ENCODE measurements at regions not wholly inside any gene's neighbourhood (a gene's known extent, or its start where the extent isn't known, plus 50 kb on each side); places are given as distances from the start of the nearest gene placed in this dataset.

DNA sequence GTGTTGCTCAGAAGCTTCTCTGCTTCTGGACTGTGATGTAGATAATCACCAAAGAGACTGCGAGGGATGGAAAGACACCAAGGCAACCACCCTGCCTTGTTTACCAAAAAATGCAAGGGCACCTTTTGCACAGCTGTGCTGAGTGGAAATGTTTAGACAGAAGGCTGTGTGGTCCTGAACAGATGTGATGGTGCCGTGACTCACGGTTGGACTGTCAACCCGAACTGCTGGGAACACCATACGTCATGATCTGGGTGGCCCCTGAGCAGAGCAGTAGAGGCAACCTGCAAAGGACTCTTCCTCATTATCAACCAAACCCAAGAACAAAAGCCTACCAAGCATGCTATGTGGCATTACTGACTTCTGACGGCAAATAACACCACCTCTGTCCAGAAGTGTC, 61.3 kb upstream of the LPP start:
- TF ChIP-seq, protein P1, sequence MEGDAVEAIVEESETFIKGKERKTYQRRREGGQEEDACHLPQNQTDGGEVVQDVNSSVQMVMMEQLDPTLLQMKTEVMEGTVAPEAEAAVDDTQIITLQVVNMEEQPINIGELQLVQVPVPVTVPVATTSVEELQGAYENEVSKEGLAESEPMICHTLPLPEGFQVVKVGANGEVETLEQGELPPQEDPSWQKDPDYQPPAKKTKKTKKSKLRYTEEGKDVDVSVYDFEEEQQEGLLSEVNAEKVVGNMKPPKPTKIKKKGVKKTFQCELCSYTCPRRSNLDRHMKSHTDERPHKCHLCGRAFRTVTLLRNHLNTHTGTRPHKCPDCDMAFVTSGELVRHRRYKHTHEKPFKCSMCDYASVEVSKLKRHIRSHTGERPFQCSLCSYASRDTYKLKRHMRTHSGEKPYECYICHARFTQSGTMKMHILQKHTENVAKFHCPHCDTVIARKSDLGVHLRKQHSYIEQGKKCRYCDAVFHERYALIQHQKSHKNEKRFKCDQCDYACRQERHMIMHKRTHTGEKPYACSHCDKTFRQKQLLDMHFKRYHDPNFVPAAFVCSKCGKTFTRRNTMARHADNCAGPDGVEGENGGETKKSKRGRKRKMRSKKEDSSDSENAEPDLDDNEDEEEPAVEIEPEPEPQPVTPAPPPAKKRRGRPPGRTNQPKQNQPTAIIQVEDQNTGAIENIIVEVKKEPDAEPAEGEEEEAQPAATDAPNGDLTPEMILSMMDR (IDR thresholded peaks at IDR 0.05) = no peak
- no peak for TF ChIP-seq POLR2A (IDR thresholded peaks at IDR 0.05)

Data from Peyer's patch (tissue), 4 donors.